Suprapubic skin (tissue), 4 donors: ENCODE measurements at regions not wholly inside any gene's neighbourhood (a gene's known extent, or its start where the extent isn't known, plus 50 kb on each side); places are given as distances from the start of the nearest gene placed in this dataset.

Experiments used
- CTCF ChIP-seq, 2 donors: fragments of 200-600 bp in 1 of 2; fragments of 450-650 bp in 1 of 2; sonication (generic) in 1 of 2; IDR thresholded peaks; one replicate each; pipeline ENCODE4 v1.5.1; 2016 to 2019; ENCODE audit warnings: antibody characterized with exemption in 2 of 2, mild to moderate bottlenecking in 1 of 2, moderate library complexity in 1 of 2
- EP300 ChIP-seq: sonication (generic); formaldehyde crosslinking; IDR thresholded peaks from one replicate; pipeline ENCODE4 v1.6.1; 2017; ENCODE audit warnings: antibody characterized with exemption
- POLR2A ChIP-seq, 2 donors: fragments of 450-650 bp; IDR thresholded peaks; one replicate each; pipeline ENCODE4 v1.6.1; 2017; ENCODE audit warnings: antibody characterized with exemption in 2 of 2, mild to moderate bottlenecking in 2 of 2, moderate library complexity in 2 of 2
- POLR2AphosphoS5 ChIP-seq, 3 donors: sonication (generic); formaldehyde crosslinking; IDR thresholded peaks; one replicate each; pipeline ENCODE4 v1.6.1; 2017; ENCODE audit warnings: antibody characterized with exemption in 3 of 3

GRCh38 chr5:42301349-42301748 is 121.9 kb upstream of the GHR start:
- TF ChIP-seq CTCF (IDR thresholded peaks at IDR 0.05) (no peak), POLR2A (IDR thresholded peaks at IDR 0.05) (no peak), POLR2AphosphoS5 (IDR thresholded peaks at IDR 0.05) (no peak), EP300 (no peak)
